ENCODE measurements at regions not wholly inside any gene's neighbourhood (a gene's known extent, or its start where the extent isn't known, plus 50 kb on each side); places are given as distances from the start of the nearest gene placed in this dataset.

GRCh38 chr2:175836361-175836760 lies 165.7 kb downstream of the LNPK start:
- TF ChIP-seq POLR2A (IDR thresholded peaks at IDR 0.05), result no peak
- no peak for TF ChIP-seq CTCF (IDR thresholded peaks at IDR 0.05)
